ENCODE measurements at regions not wholly inside any gene's neighbourhood (a gene's known extent, or its start where the extent isn't known, plus 50 kb on each side); places are given as distances from the start of the nearest gene placed in this dataset.

DNA sequence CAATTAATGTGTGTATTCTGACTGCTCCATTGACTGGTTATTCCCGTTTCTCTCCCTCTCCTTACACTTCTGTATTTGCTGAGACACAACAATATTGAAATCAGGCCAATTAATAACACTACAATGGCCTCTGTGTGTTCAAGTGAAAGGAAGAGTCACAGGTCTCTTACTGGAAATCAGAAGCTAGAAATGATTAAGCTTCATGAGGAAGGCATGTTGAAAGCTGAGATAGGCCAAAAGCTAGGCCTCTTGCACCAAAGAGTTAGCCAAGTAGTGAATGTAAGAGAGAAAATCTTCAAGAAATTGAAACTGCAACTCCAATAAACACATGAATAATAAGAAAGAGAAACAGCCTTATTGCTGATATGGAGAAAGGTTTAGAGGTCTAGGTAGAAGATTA, 489.5 kb upstream of the CITED2 start:
- Histone ChIP-seq H4K20me1 (ENCODE audit: insufficient read depth, low read length) (no peaks in the 10 kb centered on the region), H3K4me2 (ENCODE audit: low read length) (no peak overlapping the region)

DNA sequence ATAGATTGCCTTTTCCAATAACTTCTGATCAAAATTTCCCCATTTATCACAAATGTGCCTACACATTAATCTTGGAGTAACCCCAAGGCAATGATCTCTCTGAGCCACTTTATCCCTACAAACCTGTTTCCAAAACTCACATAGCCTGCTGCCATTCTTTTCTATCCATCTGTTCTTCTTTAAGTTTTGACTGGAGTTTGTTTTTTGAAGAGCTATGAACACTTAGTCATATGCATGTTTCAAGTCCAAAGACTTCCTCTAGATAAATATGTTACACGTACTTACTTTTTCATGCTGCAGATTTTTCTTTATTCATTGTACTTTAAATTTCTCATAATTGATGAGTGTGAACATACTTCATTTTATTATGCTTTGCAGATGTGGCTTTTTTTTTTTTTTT, 488.9 kb upstream of the CITED2 start:
- Histone ChIP-seq H3K36me3 (ENCODE audit: insufficient read depth, low read length) (no peaks in the 10 kb centered on the region), H3K79me2 (ENCODE audit: insufficient read depth, low read length) (no peaks in the 10 kb centered on the region), H3K27me3 (ENCODE audit: insufficient read depth, low read length) (no peaks in the 10 kb centered on the region), H3K9ac (ENCODE audit: low read length) (no peak overlapping the region), H3K9me2 (ENCODE audit: low read depth, low read length) (no peaks in the 10 kb centered on the region), H3K4me1 (ENCODE audit: insufficient read depth, low read length, severe bottlenecking) (no peaks in the 10 kb centered on the region), H3F3A (ENCODE audit: insufficient read depth, low read length) (no peaks in the 10 kb centered on the region), H3K9me3 (ENCODE audit: low read length) (no peaks in the 10 kb centered on the region), H3K4me3 (ENCODE audit: low read depth, low read length, poor library complexity, severe bottlenecking) (no peak overlapping the region), H3K4me2 (ENCODE audit: low read length) (no peak overlapping the region), H2AFZ (ENCODE audit: low read length) (no peak overlapping the region), H4K20me1 (ENCODE audit: insufficient read depth, low read length) (no peaks in the 10 kb centered on the region), H3K27ac (ENCODE audit: low read depth, low read length, poor library complexity, severe bottlenecking) (no peak overlapping the region)
- TF ChIP-seq EZH2 (IDR thresholded peaks at IDR 0.05; ENCODE audit: borderline replicate concordance, low read length) (no peak), CTCF (IDR thresholded peaks at IDR 0.05; ENCODE audit: low read length) (no peak)

More for the DNA sequence above, 489.5 kb upstream of the CITED2 start:
- H3K36me3 ChIP-seq (ENCODE audit: insufficient read depth, low read length), result no peaks in the 10 kb centered on the region
- no peak overlapping the region for H3K27ac ChIP-seq (ENCODE audit: low read depth, low read length, poor library complexity, severe bottlenecking)
- H3F3A ChIP-seq (ENCODE audit: insufficient read depth, low read length), result no peaks in the 10 kb centered on the region
- H3K9me3 ChIP-seq (ENCODE audit: low read length), result no peaks in the 10 kb centered on the region
- H2AFZ ChIP-seq (ENCODE audit: low read length), result no peak overlapping the region
- no peaks in the 10 kb centered on the region for H3K4me1 ChIP-seq (ENCODE audit: insufficient read depth, low read length, severe bottlenecking)
- H3K27me3 ChIP-seq (ENCODE audit: insufficient read depth, low read length), result no peaks in the 10 kb centered on the region
- no peak overlapping the region for H3K4me3 ChIP-seq (ENCODE audit: low read depth, low read length, poor library complexity, severe bottlenecking)
- no peak for TF ChIP-seq EZH2 (IDR thresholded peaks at IDR 0.05; ENCODE audit: borderline replicate concordance, low read length)
- no peaks in the 10 kb centered on the region for H3K9me2 ChIP-seq (ENCODE audit: low read depth, low read length)
- H3K79me2 ChIP-seq (ENCODE audit: insufficient read depth, low read length), result no peaks in the 10 kb centered on the region
- H3K9ac ChIP-seq (ENCODE audit: low read length), result no peak overlapping the region

DNA sequence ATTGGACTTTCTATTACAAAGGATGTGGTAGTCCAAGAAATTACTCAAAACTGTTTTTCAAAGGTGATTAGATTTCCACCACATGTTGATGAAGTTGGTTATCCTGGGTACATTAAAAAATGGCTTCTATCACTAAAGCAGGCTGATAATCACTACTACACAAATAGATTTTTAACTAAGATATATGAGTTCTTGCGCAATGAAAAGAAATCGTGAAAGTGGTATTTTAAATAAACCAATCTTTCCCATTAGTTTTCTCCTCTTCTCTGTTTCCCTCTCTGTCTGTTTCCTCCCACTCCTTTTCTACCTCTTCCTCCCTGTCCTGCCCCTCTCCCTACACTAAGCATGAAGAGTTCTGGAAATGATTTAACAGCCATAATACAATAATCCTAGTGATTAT, 487.9 kb upstream of the CITED2 start:
- Histone ChIP-seq H3K27ac (ENCODE audit: low read depth, low read length, poor library complexity, severe bottlenecking) (no peak overlapping the region), H3K4me2 (ENCODE audit: low read length) (no peak overlapping the region)

More for the DNA sequence above, 487.9 kb upstream of the CITED2 start:
- no peaks in the 10 kb centered on the region for H3K9me2 ChIP-seq (ENCODE audit: low read depth, low read length)
- no peaks in the 10 kb centered on the region for H3K4me1 ChIP-seq (ENCODE audit: insufficient read depth, low read length, severe bottlenecking)
- no peak overlapping the region for H2AFZ ChIP-seq (ENCODE audit: low read length)
- H3K4me3 ChIP-seq (ENCODE audit: low read depth, low read length, poor library complexity, severe bottlenecking), result no peak overlapping the region
- no peaks in the 10 kb centered on the region for H3F3A ChIP-seq (ENCODE audit: insufficient read depth, low read length)
- H4K20me1 ChIP-seq (ENCODE audit: insufficient read depth, low read length), result no peaks in the 10 kb centered on the region
- TF ChIP-seq CTCF (IDR thresholded peaks at IDR 0.05; ENCODE audit: low read length), result no peak
- TF ChIP-seq EZH2 (IDR thresholded peaks at IDR 0.05; ENCODE audit: borderline replicate concordance, low read length), result no peak
- no peak overlapping the region for H3K9ac ChIP-seq (ENCODE audit: low read length)
- H3K36me3 ChIP-seq (ENCODE audit: insufficient read depth, low read length), result no peaks in the 10 kb centered on the region
- H3K79me2 ChIP-seq (ENCODE audit: insufficient read depth, low read length), result no peaks in the 10 kb centered on the region
- no peaks in the 10 kb centered on the region for H3K9me3 ChIP-seq (ENCODE audit: low read length)
- H3K27me3 ChIP-seq (ENCODE audit: insufficient read depth, low read length), result no peaks in the 10 kb centered on the region
